ENCODE measurements at regions not wholly inside any gene's neighbourhood (a gene's known extent, or its start where the extent isn't known, plus 50 kb on each side); places are given as distances from the start of the nearest gene placed in this dataset.
A peak's percentile ranks its signal among the peaks of the same experiment; 100 is the strongest.

GRCh38 chr18:54713386-54713785 lies 114.9 kb upstream of the RAB27B start:
- ATAC-seq (no peak), DNase-seq (no peak)
- intact Hi-C loops (cut with DNase I, micrococcal nuclease) = no loop called here

DNA sequence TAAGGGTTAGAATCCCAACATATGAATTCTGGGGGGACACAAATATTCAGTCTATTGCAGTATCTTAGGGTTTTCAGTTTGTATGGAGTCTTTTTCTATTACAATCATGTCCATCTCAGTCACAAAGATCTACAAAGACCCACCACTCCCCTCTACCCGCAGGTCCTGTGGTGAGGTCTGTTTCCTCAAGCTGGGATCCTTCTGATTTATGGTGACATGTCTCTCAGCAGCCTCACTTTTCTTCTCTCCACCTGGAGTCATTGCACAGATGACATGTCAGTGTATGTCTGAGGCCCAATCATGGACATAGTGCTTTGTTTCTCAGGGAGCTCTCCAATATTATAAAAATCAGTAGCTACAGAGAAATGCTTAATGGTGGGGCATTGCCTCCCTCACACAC lies 113.4 kb upstream of the RAB27B start:
- intact Hi-C loops (cut with DNase I, micrococcal nuclease) = no loop called here
- ATAC-seq = no peak

DNA sequence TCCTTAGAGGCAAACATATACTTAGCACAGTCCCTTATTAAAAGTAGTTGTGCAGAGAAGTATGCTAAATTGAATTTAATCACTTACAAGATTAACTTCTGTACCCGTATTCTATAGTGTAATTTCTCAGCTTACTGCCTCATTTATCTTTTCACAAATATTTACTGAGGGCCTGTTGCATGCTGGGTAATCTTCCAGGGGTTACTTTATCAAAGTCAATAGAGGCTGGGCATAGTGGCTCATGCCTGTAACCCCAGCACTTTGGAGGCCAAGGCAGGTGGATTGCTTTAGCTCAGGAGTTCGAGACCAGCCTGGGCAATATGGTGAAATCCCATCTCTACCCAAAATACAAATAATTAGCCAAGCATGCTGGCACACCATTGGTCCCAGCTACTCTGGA lies 111.7 kb upstream of the RAB27B start:
- DNase-seq (no peak), ATAC-seq (peak; percentile 66)
- intact Hi-C loops (cut with DNase I, micrococcal nuclease) = no loop called here

More for the DNA sequence above, 113.4 kb upstream of the RAB27B start:
- DNase-seq = no peak

DNA sequence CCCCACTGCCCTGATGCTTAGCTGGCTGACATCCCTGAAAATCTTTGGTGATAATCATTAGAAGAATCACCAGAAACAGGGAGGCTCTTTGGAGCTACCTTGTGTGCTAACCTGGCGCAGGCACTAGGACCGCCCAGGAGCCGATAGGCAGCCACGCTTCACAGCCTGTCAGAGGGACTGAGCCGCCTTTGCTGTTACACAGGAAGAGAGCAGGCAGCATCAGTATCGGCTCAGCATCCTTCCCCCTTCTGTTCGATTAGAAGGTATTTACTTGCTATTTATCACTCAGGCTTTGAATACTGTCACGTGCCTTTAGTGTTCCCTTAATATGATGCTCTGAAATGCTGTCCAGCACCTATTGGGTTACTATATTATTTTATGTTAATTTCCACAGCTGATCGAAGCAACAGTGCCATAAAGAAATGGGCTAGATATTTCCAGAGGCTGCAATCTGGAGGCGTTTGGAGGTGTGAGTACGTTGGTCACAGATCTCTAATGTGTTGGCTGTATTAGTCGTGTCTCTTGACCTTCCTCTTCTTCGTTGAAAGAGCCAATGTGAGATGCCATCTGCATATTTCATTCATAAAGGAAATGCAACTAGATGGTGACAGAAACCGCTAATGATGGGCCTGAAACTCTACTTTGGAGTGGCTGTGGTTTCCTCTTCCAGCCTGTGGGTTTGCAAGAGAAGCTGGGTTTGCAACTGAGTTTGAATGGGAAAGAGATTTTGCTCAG lies 110.4 kb upstream of the RAB27B start:
- no peak for DNase-seq
- ATAC-seq = no peak
- intact Hi-C loops (cut with DNase I, micrococcal nuclease) = no loop called here

- intact Hi-C loops (cut with DNase I, micrococcal nuclease) = no loop called here
- no peak for ATAC-seq
These were observed 109.9 kb upstream of the RAB27B start for GRCh38 chr18:54718408-54718773.

DNA sequence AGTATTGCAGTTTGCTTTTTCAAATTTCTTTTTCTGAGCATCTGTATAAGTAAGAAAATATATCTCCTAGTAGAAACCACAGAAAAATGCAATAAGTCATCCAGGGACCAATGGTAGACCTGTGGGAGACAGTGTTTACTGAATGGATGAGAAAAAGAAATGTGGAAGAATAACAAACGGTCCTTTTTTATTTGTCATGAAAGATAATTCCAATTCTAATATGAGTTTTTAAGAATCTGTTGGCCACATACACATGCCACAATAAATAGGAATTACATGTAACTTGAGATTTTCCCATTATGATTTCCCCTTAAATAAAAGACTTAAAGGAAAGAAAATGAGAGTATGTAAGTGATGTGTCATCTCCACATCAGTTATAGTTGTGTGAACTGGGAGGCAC lies 107.7 kb upstream of the RAB27B start:
- no peak for DNase-seq
- intact Hi-C loops (cut with DNase I, micrococcal nuclease) = no loop called here
- no peak for ATAC-seq

More at GRCh38 chr18:54718408-54718773, 109.9 kb upstream of the RAB27B start:
- DNase-seq = no peak

DNA sequence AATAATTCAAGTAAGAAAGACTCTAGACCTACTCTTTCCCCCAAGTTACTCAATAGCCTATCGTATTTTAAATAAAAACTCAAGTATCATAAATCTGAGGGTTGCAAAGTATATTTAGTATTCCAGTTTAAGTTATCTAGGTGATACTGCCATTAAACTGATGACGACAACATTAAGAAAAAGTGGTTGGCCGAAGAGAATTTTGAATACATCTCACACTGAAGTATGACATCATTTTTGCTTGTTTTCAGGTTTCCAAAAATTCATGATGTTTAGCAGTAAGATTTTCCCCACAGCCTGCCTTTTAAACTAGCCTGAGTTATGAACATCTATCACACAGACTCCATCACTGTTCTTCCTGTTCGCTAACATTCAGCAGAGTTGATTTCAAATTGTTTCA lies 102.1 kb upstream of the RAB27B start:
- intact Hi-C loops (cut with DNase I, micrococcal nuclease) = no loop called here
- no peak for ATAC-seq
- DNase-seq = no peak

DNA sequence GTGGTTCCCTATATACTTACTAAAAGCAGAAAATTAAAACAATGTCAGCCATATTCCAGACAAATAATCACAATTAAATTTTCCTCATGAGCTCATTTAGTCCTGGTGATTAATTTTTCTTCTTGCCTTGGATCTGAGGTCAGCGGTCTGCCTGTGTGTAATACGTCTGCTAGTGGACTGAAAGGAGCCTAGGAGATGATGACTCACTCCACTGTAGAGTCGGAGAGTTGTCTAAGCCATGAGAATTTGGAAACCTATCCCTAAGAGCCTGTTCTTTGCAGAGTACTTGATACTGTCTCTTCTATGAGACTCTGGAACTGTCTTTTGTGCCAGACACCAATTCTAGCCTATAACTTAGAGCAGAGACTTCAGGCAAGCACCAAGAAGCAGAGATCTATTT lies 94.2 kb upstream of the RAB27B start:
- DNase-seq = no peak
- ATAC-seq = no peak
- intact Hi-C loops (cut with DNase I, micrococcal nuclease) = no loop called here

DNA sequence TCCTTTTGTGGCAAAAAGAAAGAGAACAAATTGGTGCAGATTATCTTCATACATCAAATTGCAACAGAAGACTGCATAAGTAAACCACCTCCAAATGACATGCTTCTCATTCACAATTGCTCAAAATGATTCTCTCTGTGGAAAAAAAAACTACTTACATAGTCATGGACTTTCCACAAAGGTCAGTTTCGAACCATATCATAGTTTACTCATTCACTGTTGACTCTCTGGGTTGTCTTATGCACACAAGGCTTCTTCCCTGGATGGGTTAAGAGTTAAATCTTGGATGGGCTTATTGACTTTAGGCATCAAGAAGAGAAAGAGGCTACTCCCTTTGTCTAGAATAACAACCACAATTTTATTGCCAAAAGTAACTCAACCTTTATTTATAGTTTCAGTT lies 91.3 kb upstream of the RAB27B start:
- DNase-seq (no peak), ATAC-seq (peak; percentile 35)
- intact Hi-C loops (cut with DNase I, micrococcal nuclease) = no loop called here

- intact Hi-C loops (cut with DNase I, micrococcal nuclease) = no loop called here
- no peak for DNase-seq
- no peak for ATAC-seq
These were observed 90.3 kb upstream of the RAB27B start for GRCh38 chr18:54737986-54738385.

GRCh38 chr18:54739476-54739875 lies 88.8 kb upstream of the RAB27B start:
- ATAC-seq (no peak), DNase-seq (no peak)
- intact Hi-C loops (cut with DNase I, micrococcal nuclease) = no loop called here

- ATAC-seq = no peak
- DNase-seq = no peak
- intact Hi-C loops (cut with DNase I, micrococcal nuclease) = no loop called here
These were observed 88.0 kb upstream of the RAB27B start for GRCh38 chr18:54740136-54740846.

GRCh38 chr18:54742120-54742519 lies 86.2 kb upstream of the RAB27B start:
- intact Hi-C loops (cut with DNase I, micrococcal nuclease) = no loop called here
- ATAC-seq (peak; percentile 47), DNase-seq (no peak)

GRCh38 chr18:54742659-54743604 lies 85.3 kb upstream of the RAB27B start:
- peak; percentile 23 to 34 for DNase-seq
- intact Hi-C loops (cut with DNase I, micrococcal nuclease) = no loop called here
- ATAC-seq = peak; percentile 26

- ATAC-seq = no peak
- intact Hi-C loops (cut with DNase I, micrococcal nuclease) = no loop called here
These were observed 84.7 kb upstream of the RAB27B start for GRCh38 chr18:54743605-54743995.

GRCh38 chr18:54749291-54749690 lies 79.0 kb upstream of the RAB27B start:
- ATAC-seq = no peak
- no peak for DNase-seq
- intact Hi-C loops (cut with DNase I, micrococcal nuclease) = no loop called here

More at GRCh38 chr18:54743605-54743995, 84.7 kb upstream of the RAB27B start:
- DNase-seq = no peak

DNA sequence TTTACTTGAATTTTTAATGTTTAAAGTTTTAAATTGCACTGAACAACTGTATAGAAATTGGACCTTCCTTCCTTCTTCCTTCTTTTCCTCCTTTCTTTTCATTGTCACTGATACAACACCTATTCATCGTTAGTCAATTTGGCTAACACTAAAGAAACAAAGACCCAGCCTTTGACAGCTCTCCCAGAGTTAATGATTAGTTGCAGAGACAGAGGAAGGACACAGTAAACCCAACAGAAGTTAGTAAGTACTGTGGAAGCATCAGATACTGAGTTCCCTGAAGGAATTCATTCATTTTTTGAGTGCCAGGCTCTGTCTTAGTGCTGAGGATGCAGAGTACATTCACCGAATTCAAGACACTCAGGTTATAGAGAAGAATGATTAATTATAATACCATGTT lies 77.9 kb upstream of the RAB27B start:
- ATAC-seq (peak; percentile 79), DNase-seq (no peak)
- intact Hi-C loops (cut with DNase I, micrococcal nuclease) = no loop called here

- intact Hi-C loops (cut with DNase I, micrococcal nuclease) = no loop called here
- no peak for DNase-seq
- peak; percentile 79 for ATAC-seq
These were observed 76.1 kb upstream of the RAB27B start for GRCh38 chr18:54752185-54752584.

GRCh38 chr18:54755456-54755855 lies 72.8 kb upstream of the RAB27B start:
- ATAC-seq (no peak), DNase-seq (no peak)
- intact Hi-C loops (cut with DNase I, micrococcal nuclease) = no loop called here

DNA sequence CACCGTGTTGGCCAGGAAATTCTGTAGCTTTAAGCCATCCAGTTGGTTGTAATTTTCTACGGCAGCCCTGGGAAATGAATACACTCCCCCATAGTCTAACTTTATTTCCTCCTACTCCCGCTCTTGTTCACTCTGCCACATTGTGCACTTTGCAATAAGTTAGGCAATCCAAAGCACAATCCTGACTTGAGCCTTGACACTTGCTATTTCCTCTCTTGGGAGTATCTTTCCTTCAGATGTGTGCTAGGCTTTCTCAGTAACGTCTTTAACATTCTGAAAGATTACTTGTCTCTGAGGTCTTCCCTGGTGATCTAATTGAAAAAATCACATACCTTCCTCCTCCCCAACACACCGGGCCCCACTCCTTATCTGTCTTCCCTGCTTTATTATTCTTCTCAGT lies 65.9 kb upstream of the RAB27B start:
- intact Hi-C loops (cut with DNase I, micrococcal nuclease) = no loop called here
- ATAC-seq (peak; percentile 26), DNase-seq (no peak)
